NCI-H446 treated with DMSO at 0.1 percent for 48 hours (cell line): ENCODE measurements at regions not wholly inside any gene's neighbourhood (a gene's known extent, or its start where the extent isn't known, plus 50 kb on each side); places are given as distances from the start of the nearest gene placed in this dataset.
"Not testable (repeated sequence)": the region's sequence is repeated elsewhere in the genome, so short reads cannot be mapped to it uniquely, and the experiment has no call there.

Experiments
- DNase-seq: peaks from one replicate; lab custom pipeline; 2025; lab: John Stamatoyannopoulos, UW

- no peak for DNase-seq
These were observed 457.0 kb downstream of the SPATA31D1 start for GRCh38 chr9:82445556-82445955.

GRCh38 chr9:82447343-82447742 is 458.8 kb downstream of the SPATA31D1 start:
- DNase-seq, result no peak

- no peak for DNase-seq
These were observed 461.4 kb downstream of the SPATA31D1 start for GRCh38 chr9:82449986-82450385.

GRCh38 chr9:82454509-82455190 is 466.1 kb downstream of the SPATA31D1 start:
- no peak for DNase-seq

GRCh38 chr9:82456642-82457041 is 468.1 kb downstream of the SPATA31D1 start:
- DNase-seq, result no peak

GRCh38 chr9:82457298-82457697 is 468.7 kb downstream of the SPATA31D1 start:
- DNase-seq, result no peak

GRCh38 chr9:82457891-82458290 is 469.3 kb downstream of the SPATA31D1 start:
- DNase-seq, result no peak

- DNase-seq, result no peak
These were observed 469.7 kb downstream of the SPATA31D1 start for GRCh38 chr9:82458296-82458695.

GRCh38 chr9:82466616-82467260 is 478.2 kb downstream of the SPATA31D1 start:
- peak; percentile 35 for DNase-seq

- peak; percentile 42 for DNase-seq
These were observed 478.9 kb downstream of the SPATA31D1 start for GRCh38 chr9:82467436-82467835.

- no peak for DNase-seq
These were observed 485.7 kb downstream of the SPATA31D1 start for GRCh38 chr9:82474235-82474634.

- DNase-seq, result no peak
These were observed 487.2 kb downstream of the SPATA31D1 start for GRCh38 chr9:82475584-82476301.

- DNase-seq, result no peak
These were observed 492.3 kb downstream of the SPATA31D1 start for GRCh38 chr9:82480921-82481320.

- DNase-seq, result no peak
These were observed 499.4 kb downstream of the SPATA31D1 start for GRCh38 chr9:82487935-82488312.

- DNase-seq, result peak; percentile 61
These were observed 500.0 kb downstream of the SPATA31D1 start for GRCh38 chr9:82488313-82489200.

- DNase-seq, result no peak
These were observed 500.7 kb downstream of the SPATA31D1 start for GRCh38 chr9:82489201-82489821.

GRCh38 chr9:82490019-82490499 is 501.5 kb downstream of the SPATA31D1 start:
- no peak for DNase-seq

- DNase-seq, result not testable (repeated sequence)
These were observed 502.2 kb downstream of the SPATA31D1 start for GRCh38 chr9:82490821-82491220.

- no peak for DNase-seq
These were observed 503.0 kb downstream of the SPATA31D1 start for GRCh38 chr9:82491604-82492003.

GRCh38 chr9:82492274-82492673 is 503.7 kb downstream of the SPATA31D1 start:
- DNase-seq, result no peak
